OCI-LY7 (cell line): ENCODE measurements at regions not wholly inside any gene's neighbourhood (a gene's known extent, or its start where the extent isn't known, plus 50 kb on each side); places are given as distances from the start of the nearest gene placed in this dataset.

Source experiments
- CTCF ChIP-seq: fragments of 200-600 bp; sonication (generic); conservative IDR thresholded peaks from 2 replicates; pipeline ENCODE4 v1.5.1; 2014; ENCODE audit warnings: mild to moderate bottlenecking, antibody characterized with exemption, low read length, moderate library complexity, mixed read lengths
- EZH2phosphoT487 ChIP-seq: fragments of 200-600 bp; sonication (generic); IDR thresholded peaks from 2 replicates; pipeline ENCODE4 v1.6.1; 2018; ENCODE audit warnings: low read depth, borderline replicate concordance, mild to moderate bottlenecking, mixed run types, antibody characterized with exemption, low read length, moderate library complexity, mixed read lengths

- TF ChIP-seq CTCF (no peak), EZH2phosphoT487 (no peak)
These were observed 625.8 kb upstream of the FANCL start for GRCh38 chr2:58866946-58867345.
